ENCODE measurements at regions not wholly inside any gene's neighbourhood (a gene's known extent, or its start where the extent isn't known, plus 50 kb on each side); places are given as distances from the start of the nearest gene placed in this dataset.

DNA sequence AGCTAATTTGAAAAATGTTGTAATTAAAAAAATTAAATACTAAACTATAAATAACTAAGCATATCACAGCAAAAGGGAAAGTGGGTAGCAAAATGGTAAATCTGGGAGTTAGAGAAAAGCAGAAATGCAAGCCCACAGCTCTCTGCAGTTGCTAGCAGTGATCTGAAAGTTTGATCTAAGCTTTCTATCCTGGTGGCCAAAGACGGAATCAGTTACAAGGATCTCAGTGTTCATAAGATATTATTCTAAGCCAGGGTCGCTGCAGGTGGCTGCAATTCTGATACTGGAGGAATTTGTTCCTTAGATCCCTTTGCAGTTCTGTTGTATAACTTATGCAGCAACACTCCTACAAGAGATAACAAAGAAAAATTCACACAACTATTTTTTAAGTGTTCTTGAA, 363.7 kb downstream of the SETD4 start:
- Histone ChIP-seq H3K27ac (replicated peaks) (no peak overlapping the region), H3K4me3 (replicated peaks; ENCODE audit: insufficient read depth, low read length) (no peak overlapping the region), H3K27me3 (ENCODE audit: insufficient read depth, poor library complexity, severe bottlenecking) (no peaks in the 10 kb centered on the region)
- TF ChIP-seq, protein P1, sequence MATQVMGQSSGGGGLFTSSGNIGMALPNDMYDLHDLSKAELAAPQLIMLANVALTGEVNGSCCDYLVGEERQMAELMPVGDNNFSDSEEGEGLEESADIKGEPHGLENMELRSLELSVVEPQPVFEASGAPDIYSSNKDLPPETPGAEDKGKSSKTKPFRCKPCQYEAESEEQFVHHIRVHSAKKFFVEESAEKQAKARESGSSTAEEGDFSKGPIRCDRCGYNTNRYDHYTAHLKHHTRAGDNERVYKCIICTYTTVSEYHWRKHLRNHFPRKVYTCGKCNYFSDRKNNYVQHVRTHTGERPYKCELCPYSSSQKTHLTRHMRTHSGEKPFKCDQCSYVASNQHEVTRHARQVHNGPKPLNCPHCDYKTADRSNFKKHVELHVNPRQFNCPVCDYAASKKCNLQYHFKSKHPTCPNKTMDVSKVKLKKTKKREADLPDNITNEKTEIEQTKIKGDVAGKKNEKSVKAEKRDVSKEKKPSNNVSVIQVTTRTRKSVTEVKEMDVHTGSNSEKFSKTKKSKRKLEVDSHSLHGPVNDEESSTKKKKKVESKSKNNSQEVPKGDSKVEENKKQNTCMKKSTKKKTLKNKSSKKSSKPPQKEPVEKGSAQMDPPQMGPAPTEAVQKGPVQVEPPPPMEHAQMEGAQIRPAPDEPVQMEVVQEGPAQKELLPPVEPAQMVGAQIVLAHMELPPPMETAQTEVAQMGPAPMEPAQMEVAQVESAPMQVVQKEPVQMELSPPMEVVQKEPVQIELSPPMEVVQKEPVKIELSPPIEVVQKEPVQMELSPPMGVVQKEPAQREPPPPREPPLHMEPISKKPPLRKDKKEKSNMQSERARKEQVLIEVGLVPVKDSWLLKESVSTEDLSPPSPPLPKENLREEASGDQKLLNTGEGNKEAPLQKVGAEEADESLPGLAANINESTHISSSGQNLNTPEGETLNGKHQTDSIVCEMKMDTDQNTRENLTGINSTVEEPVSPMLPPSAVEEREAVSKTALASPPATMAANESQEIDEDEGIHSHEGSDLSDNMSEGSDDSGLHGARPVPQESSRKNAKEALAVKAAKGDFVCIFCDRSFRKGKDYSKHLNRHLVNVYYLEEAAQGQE (IDR thresholded peaks at IDR 0.05; ENCODE audit: insufficient replicate concordance, low read depth), result no peak
- no peak for TF ChIP-seq SPI1 (IDR thresholded peaks at IDR 0.05; ENCODE audit: borderline replicate concordance, low read depth)
- TF ChIP-seq GABPA (IDR thresholded peaks at IDR 0.05; ENCODE audit: low read depth), result no peak
- TF ChIP-seq, protein P2, sequence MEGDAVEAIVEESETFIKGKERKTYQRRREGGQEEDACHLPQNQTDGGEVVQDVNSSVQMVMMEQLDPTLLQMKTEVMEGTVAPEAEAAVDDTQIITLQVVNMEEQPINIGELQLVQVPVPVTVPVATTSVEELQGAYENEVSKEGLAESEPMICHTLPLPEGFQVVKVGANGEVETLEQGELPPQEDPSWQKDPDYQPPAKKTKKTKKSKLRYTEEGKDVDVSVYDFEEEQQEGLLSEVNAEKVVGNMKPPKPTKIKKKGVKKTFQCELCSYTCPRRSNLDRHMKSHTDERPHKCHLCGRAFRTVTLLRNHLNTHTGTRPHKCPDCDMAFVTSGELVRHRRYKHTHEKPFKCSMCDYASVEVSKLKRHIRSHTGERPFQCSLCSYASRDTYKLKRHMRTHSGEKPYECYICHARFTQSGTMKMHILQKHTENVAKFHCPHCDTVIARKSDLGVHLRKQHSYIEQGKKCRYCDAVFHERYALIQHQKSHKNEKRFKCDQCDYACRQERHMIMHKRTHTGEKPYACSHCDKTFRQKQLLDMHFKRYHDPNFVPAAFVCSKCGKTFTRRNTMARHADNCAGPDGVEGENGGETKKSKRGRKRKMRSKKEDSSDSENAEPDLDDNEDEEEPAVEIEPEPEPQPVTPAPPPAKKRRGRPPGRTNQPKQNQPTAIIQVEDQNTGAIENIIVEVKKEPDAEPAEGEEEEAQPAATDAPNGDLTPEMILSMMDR (IDR thresholded peaks at IDR 0.05; ENCODE audit: insufficient read depth, low read length), result no peak
- no peak for TF ChIP-seq POLR2AphosphoS5 (IDR thresholded peaks at IDR 0.05; ENCODE audit: low read depth)
- no peak for DNase-seq (ENCODE audit: low read depth in 1 of 2, low spot score in 1 of 2)

DNA sequence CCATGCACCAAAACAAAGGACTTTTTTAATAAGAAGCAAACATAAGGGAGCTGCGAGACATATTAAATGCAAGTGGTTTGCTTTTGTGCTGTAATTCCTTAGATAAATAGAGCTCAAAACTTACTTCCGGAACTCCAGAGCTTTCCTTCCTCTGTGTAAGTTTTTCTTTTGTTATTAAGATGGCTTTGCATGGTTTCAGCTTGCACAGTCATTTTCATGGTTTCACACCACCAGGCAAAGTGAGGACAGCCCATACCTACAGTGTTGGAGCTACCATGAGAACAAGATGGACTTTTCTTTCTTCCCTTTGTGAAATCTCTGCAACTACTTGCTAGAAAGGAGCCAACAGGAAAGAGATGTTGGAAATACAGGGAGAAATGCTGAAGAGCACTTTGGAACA, 368.0 kb downstream of the SETD4 start:
- TF ChIP-seq, protein P2 (IDR thresholded peaks at IDR 0.05; ENCODE audit: insufficient read depth, low read length), result no peak
- TF ChIP-seq SPI1 (IDR thresholded peaks at IDR 0.05; ENCODE audit: borderline replicate concordance, low read depth), result no peak
- TF ChIP-seq POLR2AphosphoS5 (IDR thresholded peaks at IDR 0.05; ENCODE audit: low read depth), result no peak
- TF ChIP-seq GABPA (IDR thresholded peaks at IDR 0.05; ENCODE audit: low read depth), result no peak
- no peak for DNase-seq (ENCODE audit: low read depth in 1 of 2, low spot score in 1 of 2)

DNA sequence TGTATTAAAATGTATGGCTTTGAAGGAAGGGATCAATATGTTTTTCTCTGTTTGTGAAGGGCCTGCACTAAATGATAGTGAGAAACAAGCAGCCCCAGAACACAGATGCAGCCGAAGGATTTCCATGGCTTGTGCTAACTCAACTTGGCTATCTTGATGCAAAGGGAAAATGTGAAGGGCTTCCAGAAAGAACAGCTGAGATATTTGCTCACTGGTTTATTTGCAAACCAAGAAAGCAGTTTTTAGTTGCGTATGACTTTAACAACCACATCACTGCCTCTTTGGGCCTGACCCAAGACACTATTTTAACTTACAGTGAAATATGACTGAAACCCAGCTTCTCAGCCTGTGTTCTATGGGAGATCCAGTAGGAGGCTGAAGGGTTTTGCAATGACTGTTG, 369.9 kb downstream of the SETD4 start:
- TF ChIP-seq, protein P1 (IDR thresholded peaks at IDR 0.05; ENCODE audit: insufficient replicate concordance, low read depth), result no peak
- no peak for TF ChIP-seq SPI1 (IDR thresholded peaks at IDR 0.05; ENCODE audit: borderline replicate concordance, low read depth)
- TF ChIP-seq GABPA (IDR thresholded peaks at IDR 0.05; ENCODE audit: low read depth), result no peak
- TF ChIP-seq POLR2AphosphoS5 (IDR thresholded peaks at IDR 0.05; ENCODE audit: low read depth), result no peak
- TF ChIP-seq, protein P2 (IDR thresholded peaks at IDR 0.05; ENCODE audit: insufficient read depth, low read length), result no peak
- Histone ChIP-seq H3K27me3 (ENCODE audit: insufficient read depth, poor library complexity, severe bottlenecking) (no peaks in the 10 kb centered on the region), H3K4me3 (replicated peaks; ENCODE audit: insufficient read depth, low read length) (no peak overlapping the region), H3K27ac (replicated peaks) (no peak overlapping the region)
- DNase-seq (ENCODE audit: low read depth in 1 of 2, low spot score in 1 of 2), result no peak

More for the DNA sequence above, 368.0 kb downstream of the SETD4 start:
- Histone ChIP-seq H3K27me3 (ENCODE audit: insufficient read depth, poor library complexity, severe bottlenecking) (no peaks in the 10 kb centered on the region), H3K27ac (replicated peaks) (no peak overlapping the region), H3K4me3 (replicated peaks; ENCODE audit: insufficient read depth, low read length) (no peak overlapping the region)

DNA sequence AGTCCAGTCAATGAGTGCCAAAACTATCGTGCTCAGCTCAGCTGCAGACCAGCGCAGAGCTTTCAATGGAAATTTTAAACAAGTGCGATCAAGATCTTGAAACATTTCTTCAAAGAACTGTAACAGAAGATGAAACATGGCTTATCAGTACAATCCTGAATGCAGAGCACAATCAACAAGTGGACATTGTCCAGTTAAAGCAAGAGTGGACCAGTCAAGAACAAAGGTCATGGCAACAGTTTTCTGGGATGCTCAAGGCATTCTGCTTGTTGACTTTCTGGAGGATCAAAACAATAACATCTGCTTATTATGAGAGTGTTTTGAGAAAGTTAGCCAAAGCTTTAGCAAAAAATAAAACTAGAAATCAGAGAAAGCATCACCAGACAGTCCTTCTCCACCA, 374.2 kb downstream of the SETD4 start:
- TF ChIP-seq POLR2AphosphoS5 (IDR thresholded peaks at IDR 0.05; ENCODE audit: low read depth) (no peak), SPI1 (IDR thresholded peaks at IDR 0.05; ENCODE audit: borderline replicate concordance, low read depth) (no peak), GABPA (IDR thresholded peaks at IDR 0.05; ENCODE audit: low read depth) (no peak)
- TF ChIP-seq, protein P2 (IDR thresholded peaks at IDR 0.05; ENCODE audit: insufficient read depth, low read length), result no peak
- TF ChIP-seq, protein P1 (IDR thresholded peaks at IDR 0.05; ENCODE audit: insufficient replicate concordance, low read depth), result no peak
- DNase-seq (ENCODE audit: low read depth in 1 of 2, low spot score in 1 of 2), result no peak
- no peak overlapping the region for H3K27ac ChIP-seq (replicated peaks)
- no peaks in the 10 kb centered on the region for H3K27me3 ChIP-seq (ENCODE audit: insufficient read depth, poor library complexity, severe bottlenecking)
- H3K4me3 ChIP-seq (replicated peaks; ENCODE audit: insufficient read depth, low read length), result no peak overlapping the region

Data from HL-60 (cell line).